GM12878 (cell line): ENCODE measurements at regions not wholly inside any gene's neighbourhood (a gene's known extent, or its start where the extent isn't known, plus 50 kb on each side); places are given as distances from the start of the nearest gene placed in this dataset.

ENCODE experiments used
- ATAC-seq: fragments of 200-7000 bp; cut with Tn5 transposase; 3 replicates; pipeline ENCODE4 v1.9.1; 2020; ENCODE audit warnings: mild to moderate bottlenecking, moderate library complexity
- BruUV-seq: library from RNA; stranded (reverse); fragments of 400-500 nt; replicated peaks from 2 replicates; lab custom pipeline; 2021; lab: Mats Ljungman, UMichigan
- CTCF ChIA-PET: fragments of 300-600 bp; sonication (Branson Sonifier 250); formaldehyde crosslinking; extraction: SDS; loops from one replicate; lab custom pipeline; 2021; ENCODE audit warnings: inconsistent platforms; lab: Yijun Ruan, JAX
- POLR2A ChIA-PET: fragments of 350-600 bp; formaldehyde crosslinking; extraction: SDS; loops from one replicate; lab custom pipeline; 2021; ENCODE audit warnings: inconsistent platforms; lab: Charles Lee
- RAD21 ChIA-PET: fragments of 300-600 bp; sonication (Branson Sonifier 250); formaldehyde crosslinking; loops from one replicate; lab custom pipeline; 2023; ENCODE audit warnings: antibody characterized with exemption; ENCODE audit not compliant: unreplicated experiment; lab: Charles Lee
- SMC1A ChIA-PET: fragments of 300-600 bp; sonication (Branson Sonifier 250); formaldehyde crosslinking; loops from one replicate; lab custom pipeline; 2023; ENCODE audit not compliant: unreplicated experiment, uncharacterized antibody; lab: Charles Lee
- DNase-seq: peaks from one replicate; pipeline ENCODE4 v3.0.0-alpha.2; 2011; ENCODE audit warnings: low read depth, low spot score
- FAIRE-seq: peaks from 3 replicates; lab custom pipeline; 2011; peaks lifted over from hg19 to GRCh38; lab: Jason Lieb, UNC
- H2AFZ ChIP-seq: 2 replicates; pipeline ENCODE4 v1.6.0; 2011; ENCODE audit warnings: low read depth, low read length, control low read depth; ENCODE audit not compliant: control insufficient read depth
- H3K27ac ChIP-seq: 2 replicates; pipeline ENCODE4 v1.5.1; 2011; ENCODE audit warnings: control low read depth; ENCODE audit not compliant: control insufficient read depth, insufficient read depth
- H3K27me3 ChIP-seq, 2 experiments: replicated peaks in 1 of 2; 2 replicates each; pipeline versions ENCODE4 v1.6.0 to v1.6.1; 2011; ENCODE audit warnings: low read length in 1 of 2; ENCODE audit not compliant: control insufficient read depth in 2 of 2, insufficient read depth in 2 of 2
- H3K36me3 ChIP-seq, 2 experiments: 2 replicates each; pipeline ENCODE4 v1.5.1; 2011; ENCODE audit warnings: low read length in 1 of 2; ENCODE audit not compliant: control insufficient read depth in 2 of 2, insufficient read depth in 2 of 2
- H3K4me1 ChIP-seq: 2 replicates; pipeline ENCODE4 v1.6.1; 2011; ENCODE audit warnings: mild to moderate bottlenecking, low read length, moderate library complexity, mixed read lengths; ENCODE audit not compliant: control insufficient read depth, insufficient read depth
- H3K4me2 ChIP-seq: 2 replicates; pipeline ENCODE4 v1.6.0; 2011; ENCODE audit warnings: control low read depth; ENCODE audit not compliant: control insufficient read depth, insufficient read depth
- H3K4me3 ChIP-seq: fragments of 200-600 bp; sonication (generic); 2 replicates; pipeline ENCODE4 v1.5.1; 2016
- H3K79me2 ChIP-seq: 2 replicates; pipeline ENCODE4 v1.6.0; 2011; ENCODE audit warnings: low read length; ENCODE audit not compliant: control insufficient read depth, insufficient read depth
- H3K9ac ChIP-seq: 2 replicates; pipeline ENCODE4 v1.8.0; 2011; ENCODE audit warnings: low read length, control low read depth, mixed read lengths; ENCODE audit not compliant: control insufficient read depth, insufficient read depth
- H3K9me3 ChIP-seq: replicated peaks from 3 replicates; pipeline ENCODE4 v1.5.1; 2011; ENCODE audit warnings: mild to moderate bottlenecking, low read length; ENCODE audit not compliant: control insufficient read depth, insufficient read depth
- H4K20me1 ChIP-seq: 2 replicates; pipeline ENCODE4 v1.6.0; 2011; ENCODE audit not compliant: control insufficient read depth, insufficient read depth
- CBX5 ChIP-seq: sonication (generic); IDR thresholded peaks from 2 replicates; pipeline ENCODE4 v1.6.1; 2016; ENCODE audit warnings: low read depth, moderate library complexity, mild to moderate bottlenecking, inconsistent platforms
- CEBPZ ChIP-seq: fragments of 150-350 bp; IDR thresholded peaks from 2 replicates; pipeline ENCODE4 v1.6.1; 2016; ENCODE audit warnings: low read depth, low read length
- EP300 ChIP-seq, 2 experiments: fragments of 150-350 bp in 1 of 2; IDR thresholded peaks; 2 replicates each; pipeline ENCODE4 v1.6.1; 2011 to 2012; ENCODE audit warnings: low read depth in 2 of 2, low read length in 2 of 2, borderline replicate concordance in 1 of 2, improper control_type of control experiment in 1 of 2, inconsistent platforms in 1 of 2; ENCODE audit not compliant: control insufficient read depth in 1 of 2
- EZH2 ChIP-seq: IDR thresholded peaks from 2 replicates; pipeline ENCODE4 v1.6.1; 2012; ENCODE audit warnings: low read depth, mild to moderate bottlenecking, control low read depth, inconsistent platforms, low read length, borderline replicate concordance; ENCODE audit not compliant: control insufficient read depth
- FOS ChIP-seq: IDR thresholded peaks from 3 replicates; pipeline ENCODE4 v1.6.1; 2011; ENCODE audit warnings: borderline replicate concordance; ENCODE audit not compliant: insufficient read length; ENCODE audit errors: extremely low read depth
- KDM1A ChIP-seq: fragments of 200-600 bp; sonication (generic); IDR thresholded peaks from 2 replicates; pipeline ENCODE4 v1.6.1; 2016; ENCODE audit warnings: borderline replicate concordance
- MTA3 ChIP-seq: IDR thresholded peaks from 2 replicates; pipeline ENCODE4 v1.6.1; 2012; ENCODE audit warnings: low read length, inconsistent platforms, borderline replicate concordance
- MYC ChIP-seq: IDR thresholded peaks from 2 replicates; pipeline ENCODE4 v1.6.1; 2011; ENCODE audit warnings: mild to moderate bottlenecking, low read length, moderate library complexity, inconsistent platforms; ENCODE audit not compliant: insufficient read depth, insufficient replicate concordance, insufficient read length, severe bottlenecking
- NKRF ChIP-seq: fragments of 450-650 bp; conservative IDR thresholded peaks from 2 replicates; pipeline ENCODE4 v1.6.1; 2017; ENCODE audit warnings: mild to moderate bottlenecking, moderate library complexity
- PBX3 ChIP-seq: IDR thresholded peaks from 2 replicates; pipeline ENCODE4 v1.6.1; 2011; ENCODE audit warnings: mild to moderate bottlenecking, low read depth, low read length, moderate library complexity; ENCODE audit not compliant: insufficient replicate concordance
- PRDM15 ChIP-seq: fragments of 450-650 bp; formaldehyde crosslinking; IDR thresholded peaks from 2 replicates; pipeline ENCODE4 v1.4.0; 2020; ENCODE audit warnings: mild to moderate bottlenecking, moderate library complexity
- SIN3A ChIP-seq: IDR thresholded peaks from 2 replicates; pipeline ENCODE4 v1.6.1; 2012; ENCODE audit warnings: low read depth, low read length, improper control_type of control experiment
- STAT3 ChIP-seq: IDR thresholded peaks from 2 replicates; pipeline ENCODE4 v1.6.1; 2011; ENCODE audit warnings: low read depth, low read length, improper control_type of control experiment
- WGBS: methylation state at CpG from one replicate; pipeline ENCODE4 v1.1.6; 2016; ENCODE audit warnings: low lambda C conversion rate; ENCODE audit not compliant: insufficient replicate concordance, insufficient coverage; ENCODE audit errors: missing lambda C conversion rate; 5-methylcytosine and 5-hydroxymethylcytosine counted together
- in situ Hi-C: fragments of 300-500 bp; cut with MboI; formaldehyde crosslinking; loops from 9 replicates; pipeline ENCODE4 v1.14.3; 2018; ENCODE audit warnings: mixed read lengths
- intact Hi-C: fragments of 100-400 bp; cut with micrococcal nuclease; formaldehyde crosslinking; loops from one replicate; pipeline ENCODE4 v1.14.2; 2022; ENCODE audit not compliant: unreplicated experiment

- Histone ChIP-seq H3K4me3 (no peak overlapping the region), H3K4me1 (no peaks in the 10 kb centered on the region), H3K79me2 (no peaks in the 10 kb centered on the region), H3K27me3 (no peaks in the 10 kb centered on the region), H3K27ac (no peak overlapping the region), H2AFZ (no peak overlapping the region), H3K36me3 (no peaks in the 10 kb centered on the region), H3K9me3 (no peaks in the 10 kb centered on the region; the same call in 2 of the 3 replicates), H3K9ac (no peak overlapping the region), H3K4me2 (no peak overlapping the region), H4K20me1 (no peaks in the 10 kb centered on the region)
- DNase-seq (no peak), ATAC-seq (no peak), FAIRE-seq (no peak)
- ChIA-PET RAD21 (no interaction called here), SMC1A (no interaction called here), CTCF (interaction anchor here (1.1 kb wide), 1 partner anchor 9 kb away, joined by 4 read pairs; no protein-coding TSS in a partner anchor), POLR2A (interaction anchor here (0.5 kb wide), 1 partner anchor 453 kb away, joined by 3 read pairs; no protein-coding TSS in a partner anchor)
- WGBS: 34% methylated on average over 3 of the region's 3 CpGs
- in situ Hi-C loops (no loop called here), intact Hi-C loops (no loop called here)
- no TSS peak for BruUV-seq
- TF ChIP-seq SIN3A: no peak
- TF ChIP-seq PRDM15 (CRISPR knock-in tag): no peak
- no peak for TF ChIP-seq EP300 (IDR thresholded peaks at IDR 0.05; ENCODE audit: borderline replicate concordance in 1 of 2, control insufficient read depth in 1 of 2, low read depth in 2 of 2, low read length in 2 of 2)
- no peak for TF ChIP-seq CEBPZ
- TF ChIP-seq MTA3: no peak
- no peak for TF ChIP-seq STAT3
- TF ChIP-seq FOS: no peak
- TF ChIP-seq MYC: no peak
- TF ChIP-seq CBX5: no peak
- TF ChIP-seq EZH2: no peak
- TF ChIP-seq NKRF: no peak
- no peak for TF ChIP-seq KDM1A
- no peak for TF ChIP-seq PBX3
These were observed 658.5 kb downstream of the BNC2 start for GRCh38 chr9:16211946-16212345.
